Esophagus muscularis mucosa (tissue), 4 donors: ENCODE measurements at regions not wholly inside any gene's neighbourhood (a gene's known extent, or its start where the extent isn't known, plus 50 kb on each side); places are given as distances from the start of the nearest gene placed in this dataset.

ENCODE experiments used
- DNase-seq: peaks from one replicate; pipeline ENCODE4 v3.0.0-alpha.2; 2017; ENCODE audit errors: extremely low spot score
- H3K27ac ChIP-seq, 4 donors: fragments of 200-600 bp; sonication (generic); replicated peaks in 1 of 4; 1 replicate in 3 of 4; 2 replicates in 1 of 4; pipeline ENCODE4 v1.5.1; 2016 to 2019; ENCODE audit warnings: mild to moderate bottlenecking in 1 of 4
- H3K27me3 ChIP-seq, 4 donors: fragments of 200-600 bp; sonication (generic); one replicate each; pipeline versions ENCODE4 v1.5.1 to v1.6.0; 2016 to 2019
- H3K36me3 ChIP-seq, 4 donors: fragments of 200-600 bp; sonication (generic); one replicate each; pipeline ENCODE4 v1.5.1; 2016 to 2019
- H3K4me1 ChIP-seq, 4 donors: fragments of 200-600 bp; sonication (generic); one replicate each; pipeline ENCODE4 v1.5.1; 2016 to 2019
- H3K4me3 ChIP-seq, 4 donors: fragments of 200-600 bp; sonication (generic); 1 replicate in 2 of 4; 2 replicates in 2 of 4; pipeline ENCODE4 v1.5.1; 2016 to 2019; ENCODE audit warnings: mild to moderate bottlenecking in 4 of 4, moderate library complexity in 1 of 4
- H3K9me3 ChIP-seq, 4 donors: fragments of 200-600 bp; sonication (generic); 1 replicate in 3 of 4; 2 replicates in 1 of 4; pipeline ENCODE4 v1.5.1; 2016 to 2019
- EP300 ChIP-seq: sonication (generic); formaldehyde crosslinking; IDR thresholded peaks from one replicate; pipeline ENCODE4 v1.6.1; 2017; ENCODE audit warnings: antibody characterized with exemption
- POLR2A ChIP-seq: fragments of 450-650 bp; IDR thresholded peaks from one replicate; pipeline ENCODE4 v1.6.1; 2017; ENCODE audit warnings: antibody characterized with exemption, moderate library complexity, mild to moderate bottlenecking, low read depth
- POLR2AphosphoS5 ChIP-seq, 2 donors: sonication (generic); formaldehyde crosslinking; IDR thresholded peaks; one replicate each; pipeline ENCODE4 v1.6.1; 2017; ENCODE audit warnings: antibody characterized with exemption in 2 of 2
- WGBS: methylation state at CpG from one replicate; pipeline ENCODE4 v1.1.5; 2018; 5-methylcytosine and 5-hydroxymethylcytosine counted together
- intact Hi-C: fragments of 100-400 bp; cut with DNase I; formaldehyde crosslinking; loops from one replicate; pipeline ENCODE4 v1.15.1; 2023
- TF ChIP-seq, protein P1 (sequence below), 3 experiments: fragments of 200-600 bp in 2 of 3; fragments of 450-650 bp in 1 of 3; sonication (generic) in 2 of 3; IDR thresholded peaks; one replicate each; pipeline ENCODE4 v1.5.1; 2017 to 2019; ENCODE audit warnings: antibody characterized with exemption in 3 of 3, mild to moderate bottlenecking in 2 of 3, moderate library complexity in 1 of 3

- no peaks in the 10 kb centered on the region for H3K9me3 ChIP-seq
- no peak overlapping the region for H3K4me3 ChIP-seq
- TF ChIP-seq POLR2A (no peak), POLR2AphosphoS5 (IDR thresholded peaks at IDR 0.05) (no peak), EP300 (no peak)
- TF ChIP-seq, protein P1, sequence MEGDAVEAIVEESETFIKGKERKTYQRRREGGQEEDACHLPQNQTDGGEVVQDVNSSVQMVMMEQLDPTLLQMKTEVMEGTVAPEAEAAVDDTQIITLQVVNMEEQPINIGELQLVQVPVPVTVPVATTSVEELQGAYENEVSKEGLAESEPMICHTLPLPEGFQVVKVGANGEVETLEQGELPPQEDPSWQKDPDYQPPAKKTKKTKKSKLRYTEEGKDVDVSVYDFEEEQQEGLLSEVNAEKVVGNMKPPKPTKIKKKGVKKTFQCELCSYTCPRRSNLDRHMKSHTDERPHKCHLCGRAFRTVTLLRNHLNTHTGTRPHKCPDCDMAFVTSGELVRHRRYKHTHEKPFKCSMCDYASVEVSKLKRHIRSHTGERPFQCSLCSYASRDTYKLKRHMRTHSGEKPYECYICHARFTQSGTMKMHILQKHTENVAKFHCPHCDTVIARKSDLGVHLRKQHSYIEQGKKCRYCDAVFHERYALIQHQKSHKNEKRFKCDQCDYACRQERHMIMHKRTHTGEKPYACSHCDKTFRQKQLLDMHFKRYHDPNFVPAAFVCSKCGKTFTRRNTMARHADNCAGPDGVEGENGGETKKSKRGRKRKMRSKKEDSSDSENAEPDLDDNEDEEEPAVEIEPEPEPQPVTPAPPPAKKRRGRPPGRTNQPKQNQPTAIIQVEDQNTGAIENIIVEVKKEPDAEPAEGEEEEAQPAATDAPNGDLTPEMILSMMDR (IDR thresholded peaks at IDR 0.05), result no peak
- no peaks in the 10 kb centered on the region for H3K27me3 ChIP-seq
- no peak overlapping the region for H3K27ac ChIP-seq
- intact Hi-C loops, result loop anchor here (2.0 to 10.0 kb wide), 2 partner anchors 339 to 395 kb away; no protein-coding TSS in a partner anchor
- H3K4me1 ChIP-seq, result no peaks in the 10 kb centered on the region
- DNase-seq, result no peak
- H3K36me3 ChIP-seq, result no peaks in the 10 kb centered on the region
Observed at GRCh38 chr3:22565393-22565792, 637.7 kb upstream of the UBE2E2 start.

DNA sequence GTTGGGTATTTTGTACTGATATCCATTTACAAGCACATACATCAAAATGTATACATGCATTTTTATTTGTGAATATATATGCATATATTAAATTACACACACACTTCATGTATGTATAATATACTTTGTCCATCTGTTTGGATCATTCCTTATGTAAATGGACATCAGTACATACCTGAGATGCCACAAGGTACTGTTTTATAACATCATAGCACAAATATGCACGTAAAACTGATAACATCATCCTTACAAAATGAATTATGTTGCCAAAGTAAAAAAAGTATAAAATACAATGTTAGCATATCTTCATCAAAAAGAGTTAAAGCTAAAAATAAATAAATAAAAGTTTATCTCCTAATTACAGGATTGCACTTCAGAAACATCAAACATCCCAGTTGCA lies 634.8 kb upstream of the UBE2E2 start:
- no peak overlapping the region for H3K27ac ChIP-seq
- H3K4me1 ChIP-seq, result no peaks in the 10 kb centered on the region
- H3K4me3 ChIP-seq, result no peak overlapping the region
- DNase-seq, result no peak
- intact Hi-C loops, result loop anchor here (10.0 kb wide), 1 partner anchor 337 kb away; no protein-coding TSS in a partner anchor
- H3K36me3 ChIP-seq, result no peaks in the 10 kb centered on the region
- WGBS, result 100% methylated on average over 1 of the region's 1 CpG
- H3K27me3 ChIP-seq, result no peaks in the 10 kb centered on the region
- no peak for TF ChIP-seq POLR2A
- no peak for TF ChIP-seq EP300
- TF ChIP-seq, protein P1 (IDR thresholded peaks at IDR 0.05), result no peak
- TF ChIP-seq POLR2AphosphoS5 (IDR thresholded peaks at IDR 0.05), result no peak
- H3K9me3 ChIP-seq, result no peaks in the 10 kb centered on the region

- DNase-seq, result no peak
Observed at GRCh38 chr3:22569570-22569969, 633.6 kb upstream of the UBE2E2 start.

GRCh38 chr3:22581007-22581406 lies 622.1 kb upstream of the UBE2E2 start:
- no peak overlapping the region for H3K4me3 ChIP-seq
- no peaks in the 10 kb centered on the region for H3K36me3 ChIP-seq
- H3K9me3 ChIP-seq, result no peaks in the 10 kb centered on the region
- no peaks in the 10 kb centered on the region for H3K27me3 ChIP-seq
- intact Hi-C loops, result no loop called here
- no peak overlapping the region for H3K27ac ChIP-seq
- peaks cover 0 to 3% (median 0%) of the 10 kb centered on the region in 4 donors for H3K4me1 ChIP-seq
- TF ChIP-seq EP300 (no peak), POLR2AphosphoS5 (IDR thresholded peaks at IDR 0.05) (no peak), POLR2A (no peak)
- TF ChIP-seq, protein P1 (IDR thresholded peaks at IDR 0.05), result no peak
- no peak for DNase-seq

More at GRCh38 chr3:22569570-22569969, 633.6 kb upstream of the UBE2E2 start:
- intact Hi-C loops, result loop anchor here (10.0 kb wide), 1 partner anchor 335 kb away; no protein-coding TSS in a partner anchor
- Histone ChIP-seq H3K36me3 (no peaks in the 10 kb centered on the region), H3K27ac (no peak overlapping the region), H3K4me1 (no peaks in the 10 kb centered on the region), H3K27me3 (no peaks in the 10 kb centered on the region), H3K9me3 (no peaks in the 10 kb centered on the region), H3K4me3 (no peak overlapping the region)
- 88% methylated on average over 2 of the region's 2 CpGs for WGBS
- TF ChIP-seq POLR2AphosphoS5 (IDR thresholded peaks at IDR 0.05) (no peak), POLR2A (no peak), EP300 (no peak)
- TF ChIP-seq, protein P1 (IDR thresholded peaks at IDR 0.05), result no peak

DNA sequence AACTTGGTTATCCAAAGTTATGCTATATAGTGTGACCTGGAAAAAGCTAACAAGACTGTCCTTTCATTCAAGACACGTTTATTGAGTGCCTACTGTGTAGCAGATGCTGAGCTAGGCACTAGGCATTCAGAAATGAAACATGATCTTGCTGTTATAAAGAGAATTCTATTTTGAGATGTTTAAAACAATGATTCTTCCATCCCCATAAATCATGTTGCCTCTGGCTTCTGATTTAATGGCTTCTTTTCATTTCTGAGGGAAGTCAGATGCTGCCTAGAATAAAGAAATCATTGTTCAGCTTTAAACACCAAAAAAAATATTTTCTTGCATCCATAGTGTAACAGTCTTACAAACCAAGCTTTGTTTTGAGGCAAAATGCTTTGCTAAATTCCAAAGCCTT lies 620.9 kb upstream of the UBE2E2 start:
- no peak for TF ChIP-seq EP300
- TF ChIP-seq POLR2A, result no peak
- TF ChIP-seq, protein P1 (IDR thresholded peaks at IDR 0.05), result no peak
- no peak for TF ChIP-seq POLR2AphosphoS5 (IDR thresholded peaks at IDR 0.05)
- DNase-seq, result no peak
- Histone ChIP-seq H3K4me1 (peaks cover 0 to 3% (median 0%) of the 10 kb centered on the region in 4 donors), H3K27me3 (no peaks in the 10 kb centered on the region), H3K36me3 (no peaks in the 10 kb centered on the region), H3K4me3 (no peak overlapping the region), H3K9me3 (no peaks in the 10 kb centered on the region), H3K27ac (no peak overlapping the region)
- intact Hi-C loops, result no loop called here
- 23% methylated on average over 1 of the region's 1 CpG for WGBS
